ENCODE measurements at regions not wholly inside any gene's neighbourhood (a gene's known extent, or its start where the extent isn't known, plus 50 kb on each side); places are given as distances from the start of the nearest gene placed in this dataset.

- TF ChIP-seq, protein P1, sequence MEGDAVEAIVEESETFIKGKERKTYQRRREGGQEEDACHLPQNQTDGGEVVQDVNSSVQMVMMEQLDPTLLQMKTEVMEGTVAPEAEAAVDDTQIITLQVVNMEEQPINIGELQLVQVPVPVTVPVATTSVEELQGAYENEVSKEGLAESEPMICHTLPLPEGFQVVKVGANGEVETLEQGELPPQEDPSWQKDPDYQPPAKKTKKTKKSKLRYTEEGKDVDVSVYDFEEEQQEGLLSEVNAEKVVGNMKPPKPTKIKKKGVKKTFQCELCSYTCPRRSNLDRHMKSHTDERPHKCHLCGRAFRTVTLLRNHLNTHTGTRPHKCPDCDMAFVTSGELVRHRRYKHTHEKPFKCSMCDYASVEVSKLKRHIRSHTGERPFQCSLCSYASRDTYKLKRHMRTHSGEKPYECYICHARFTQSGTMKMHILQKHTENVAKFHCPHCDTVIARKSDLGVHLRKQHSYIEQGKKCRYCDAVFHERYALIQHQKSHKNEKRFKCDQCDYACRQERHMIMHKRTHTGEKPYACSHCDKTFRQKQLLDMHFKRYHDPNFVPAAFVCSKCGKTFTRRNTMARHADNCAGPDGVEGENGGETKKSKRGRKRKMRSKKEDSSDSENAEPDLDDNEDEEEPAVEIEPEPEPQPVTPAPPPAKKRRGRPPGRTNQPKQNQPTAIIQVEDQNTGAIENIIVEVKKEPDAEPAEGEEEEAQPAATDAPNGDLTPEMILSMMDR (IDR thresholded peaks at IDR 0.05; ENCODE audit: low read depth, low read length, poor library complexity, severe bottlenecking) = no peak
- TF ChIP-seq EZH2phosphoT487 (IDR thresholded peaks at IDR 0.05; ENCODE audit: borderline replicate concordance, low read length) = no peak
Measured at GRCh38 chr9:129319938-129320481, 141.9 kb upstream of the IER5L start.

Measured in DOHH2 (cell line).